ENCODE measurements at regions not wholly inside any gene's neighbourhood (a gene's known extent, or its start where the extent isn't known, plus 50 kb on each side); places are given as distances from the start of the nearest gene placed in this dataset.
"Not testable (repeated sequence)": the region's sequence is repeated elsewhere in the genome, so short reads cannot be mapped to it uniquely, and the experiment has no call there.

DNA sequence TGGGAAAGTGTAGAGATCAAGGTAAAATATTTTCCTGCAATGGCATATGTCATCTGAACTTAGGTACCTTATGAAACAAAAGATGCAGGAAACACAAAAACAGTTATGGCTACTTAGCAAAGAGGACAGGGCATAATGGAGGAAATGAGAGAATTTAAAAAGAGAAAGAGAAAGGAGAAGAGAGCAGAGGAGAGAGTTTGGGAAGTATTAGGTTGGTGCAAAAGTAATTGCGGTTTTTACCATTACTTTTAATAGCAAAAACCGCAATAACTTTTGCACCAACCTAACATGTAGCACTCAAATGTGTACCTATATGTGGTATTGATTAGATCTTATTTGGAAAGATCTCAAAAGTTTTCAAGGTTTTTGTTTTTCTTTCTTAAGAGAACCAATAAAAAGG is 160.1 kb upstream of the ACTBL2 start:
- DNase-seq, result no peak

DNA sequence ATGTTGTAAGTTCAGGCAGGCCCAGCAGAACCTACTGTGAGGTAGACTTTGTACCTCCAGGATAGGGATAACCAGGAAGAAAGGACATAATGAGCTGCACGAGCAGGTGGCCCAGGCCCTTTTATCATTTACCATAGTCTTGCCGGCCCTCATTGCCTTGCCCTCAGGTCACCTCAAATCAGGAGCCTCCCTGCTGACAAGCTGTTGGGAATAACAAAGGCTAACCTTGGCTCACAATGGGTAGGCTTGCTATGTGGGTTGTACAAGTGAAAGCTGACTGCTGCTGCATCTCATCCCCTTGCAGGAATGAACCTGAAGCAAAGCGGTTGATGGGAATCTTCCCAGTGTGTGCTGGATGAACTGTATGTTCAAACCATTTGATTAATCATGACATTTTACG is 159.5 kb upstream of the ACTBL2 start:
- DNase-seq, result no peak

DNA sequence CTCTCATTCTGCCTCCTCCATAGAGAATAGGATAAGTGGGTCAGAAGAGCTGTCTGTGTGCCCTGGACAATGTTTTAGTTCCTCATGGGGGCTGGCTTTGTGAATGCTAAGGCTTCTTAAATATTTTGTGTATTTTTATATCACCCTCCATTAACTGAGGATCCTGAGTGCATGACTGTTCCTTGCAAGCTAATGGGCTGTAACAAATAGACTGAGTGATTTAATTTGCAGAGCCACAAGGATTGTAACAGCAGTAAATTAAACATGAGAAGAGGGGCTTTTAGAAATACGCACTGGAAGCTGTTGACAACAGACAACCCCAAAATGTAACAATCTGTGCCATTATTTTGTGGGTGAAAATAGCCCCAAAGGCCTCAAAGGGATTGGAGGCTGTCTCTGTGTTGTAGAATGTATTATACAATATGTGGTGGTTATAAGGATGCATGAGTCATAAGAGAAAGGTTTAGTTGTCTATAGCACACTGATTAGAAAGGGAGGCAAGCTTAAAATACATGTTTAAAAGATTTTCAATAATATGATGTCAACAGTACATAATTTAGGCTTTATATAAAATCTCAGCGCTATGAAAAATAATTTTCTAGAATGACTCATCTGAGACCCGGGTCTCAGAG is 152.7 kb upstream of the ACTBL2 start:
- no peak for DNase-seq

DNA sequence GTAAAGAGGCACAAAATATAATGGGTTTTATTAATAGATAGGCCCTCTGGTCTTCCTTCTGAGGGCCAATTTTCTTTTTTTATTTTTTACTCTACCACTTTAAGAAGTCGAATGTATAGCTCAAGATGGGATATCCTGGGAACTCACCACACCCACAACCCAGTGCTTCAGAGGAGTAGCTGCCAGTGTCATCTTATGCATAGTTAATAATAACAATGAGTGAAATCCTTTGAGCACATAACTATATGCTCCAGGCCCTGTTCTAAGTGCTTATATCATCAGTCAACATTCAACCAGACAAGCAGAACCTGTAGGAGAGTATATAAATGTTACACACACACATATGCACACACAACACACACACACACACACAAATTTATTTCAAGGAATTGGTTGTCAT is 150.3 kb upstream of the ACTBL2 start:
- no peak for DNase-seq

DNA sequence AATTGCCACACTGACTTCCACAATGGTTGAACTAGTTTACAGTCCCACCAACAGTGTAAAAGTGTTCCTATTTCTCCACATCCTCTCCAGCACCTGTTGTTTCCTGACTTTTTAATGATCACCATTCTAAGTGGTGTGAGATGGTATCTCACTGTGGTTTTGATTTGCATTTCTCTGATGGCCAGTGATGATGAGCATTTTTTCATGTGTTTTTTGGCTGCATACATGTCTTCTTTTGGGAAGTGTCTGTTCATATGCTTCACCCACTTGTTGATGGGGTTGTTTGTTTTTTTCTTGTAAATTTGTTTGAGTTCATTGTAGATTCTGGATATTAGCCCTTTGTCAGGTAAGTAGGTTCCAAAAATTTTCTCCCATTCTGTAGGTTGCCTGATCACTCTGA is 148.5 kb upstream of the ACTBL2 start:
- not testable (repeated sequence) for DNase-seq

DNA sequence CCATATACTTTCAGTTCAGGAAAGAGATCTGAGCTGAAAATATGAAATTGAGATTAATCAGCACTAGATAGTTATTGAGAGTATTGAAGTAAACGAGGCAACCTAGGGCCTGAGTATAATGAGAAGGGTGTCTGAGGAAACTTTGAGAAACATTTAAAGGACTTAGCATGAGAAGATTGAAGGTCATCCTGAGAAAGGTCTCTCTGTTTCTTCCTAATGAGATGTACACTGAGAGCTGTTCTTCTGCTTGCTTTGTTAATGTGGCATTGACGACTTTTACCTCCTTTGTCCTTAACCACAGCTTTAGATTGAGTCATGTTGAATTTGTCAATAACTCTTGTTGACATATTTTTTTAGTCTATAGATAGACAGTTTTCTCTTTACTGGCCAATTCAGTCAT is 145.1 kb upstream of the ACTBL2 start:
- no peak for DNase-seq

DNA sequence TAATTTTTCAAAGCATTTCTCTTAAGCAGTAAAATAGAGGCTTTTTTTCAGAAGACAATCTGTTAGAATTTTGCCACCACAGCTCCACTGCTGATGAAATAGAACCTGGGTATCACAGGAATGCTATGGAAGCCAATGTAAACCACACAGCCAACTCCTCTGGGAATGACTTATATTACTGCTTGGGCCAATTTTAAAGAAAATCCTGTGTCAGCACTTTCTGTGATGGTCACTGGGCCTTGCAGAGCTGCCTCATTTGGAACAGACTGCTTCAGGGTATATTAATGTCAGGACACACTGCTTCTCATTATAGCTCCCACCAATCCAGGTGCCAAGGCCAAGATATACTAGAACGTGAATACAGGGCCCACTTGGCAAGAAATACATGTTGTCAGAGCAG is 144.1 kb upstream of the ACTBL2 start:
- DNase-seq, result no peak

DNA sequence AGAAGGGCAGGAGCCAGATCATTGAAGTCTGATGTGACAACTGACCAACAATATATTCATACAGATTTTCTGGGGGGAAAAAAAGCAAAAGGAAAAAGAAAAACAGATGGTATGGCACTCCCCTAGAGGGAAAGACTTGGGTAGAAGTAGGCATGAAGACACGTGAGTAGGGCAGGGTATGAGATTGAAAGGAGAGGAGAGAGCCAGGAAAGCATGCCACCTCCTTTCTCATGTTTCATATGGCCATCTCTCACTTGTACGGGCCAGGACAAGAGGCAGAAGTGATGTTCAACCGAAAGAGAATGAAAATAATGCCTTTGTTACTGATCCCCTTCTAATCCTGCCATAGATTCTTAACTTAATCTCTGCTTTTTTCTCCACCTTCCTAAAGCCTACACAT is 139.0 kb upstream of the ACTBL2 start:
- DNase-seq, result no peak

DNA sequence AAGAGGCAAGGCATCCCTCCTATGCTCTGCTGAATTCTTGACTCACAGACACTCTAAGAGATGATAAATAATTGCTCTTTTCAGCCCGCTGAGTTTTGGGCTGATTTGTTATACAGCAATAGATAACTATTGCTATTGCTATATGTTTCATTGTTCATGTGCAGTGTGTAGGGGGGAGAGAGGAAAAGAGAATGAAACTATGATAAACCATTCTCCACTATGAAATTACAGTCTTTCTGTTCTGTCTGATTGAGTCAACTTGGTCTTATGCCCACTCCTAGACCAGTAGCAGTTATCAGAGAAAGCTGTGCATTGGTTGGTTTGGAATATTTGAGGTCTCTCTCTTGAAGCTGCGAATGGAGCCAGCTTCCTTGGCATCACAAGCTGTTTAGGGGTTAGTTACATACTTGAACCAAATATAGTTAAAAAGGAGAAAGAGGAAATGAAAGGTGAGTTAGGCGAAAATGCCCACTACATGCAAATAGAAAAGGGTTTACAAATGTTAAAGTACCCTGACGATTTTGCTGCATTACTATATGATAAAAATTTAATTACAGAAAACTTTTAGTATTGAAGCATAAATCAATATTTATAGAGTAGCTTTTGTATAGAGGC is 136.3 kb upstream of the ACTBL2 start:
- DNase-seq, result no peak

DNA sequence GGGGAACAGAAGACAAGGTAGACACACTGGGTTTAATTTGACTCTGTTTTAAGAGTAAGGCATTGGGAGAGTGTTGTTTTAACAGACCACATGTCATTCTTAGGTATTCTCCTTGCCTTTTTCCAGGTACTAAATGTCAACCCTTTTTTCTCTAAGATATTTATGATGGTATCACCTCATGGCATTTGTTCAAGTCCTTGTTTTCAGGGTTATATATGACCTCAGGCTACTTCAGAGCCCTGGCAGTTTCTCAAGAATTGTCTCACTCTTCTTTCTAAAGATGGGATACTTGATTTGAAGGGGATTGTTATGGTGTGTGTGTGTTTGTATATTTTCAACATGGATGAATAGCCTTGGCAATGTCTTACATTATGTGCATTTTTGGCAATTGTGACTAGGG is 131.1 kb upstream of the ACTBL2 start:
- no peak for DNase-seq

DNA sequence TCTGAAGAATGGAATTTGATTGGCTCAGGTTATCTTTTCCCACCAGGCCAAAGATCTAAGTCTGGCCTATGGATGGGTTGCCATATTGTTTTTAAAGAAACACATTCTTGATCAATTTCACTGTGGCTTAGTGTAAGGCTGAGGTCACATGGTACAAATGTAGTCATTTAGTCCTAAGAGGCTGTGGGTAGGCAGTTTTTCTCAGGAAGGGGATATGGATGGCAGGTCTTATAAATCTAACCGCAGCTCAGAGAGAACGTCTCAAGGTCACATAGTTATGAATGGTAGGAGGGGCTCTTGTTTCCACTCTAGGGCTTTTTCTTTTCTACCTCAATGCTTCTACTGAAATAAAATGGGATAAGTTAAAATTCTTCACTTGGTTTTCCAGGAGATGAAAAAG is 128.6 kb upstream of the ACTBL2 start:
- no peak for DNase-seq

DNA sequence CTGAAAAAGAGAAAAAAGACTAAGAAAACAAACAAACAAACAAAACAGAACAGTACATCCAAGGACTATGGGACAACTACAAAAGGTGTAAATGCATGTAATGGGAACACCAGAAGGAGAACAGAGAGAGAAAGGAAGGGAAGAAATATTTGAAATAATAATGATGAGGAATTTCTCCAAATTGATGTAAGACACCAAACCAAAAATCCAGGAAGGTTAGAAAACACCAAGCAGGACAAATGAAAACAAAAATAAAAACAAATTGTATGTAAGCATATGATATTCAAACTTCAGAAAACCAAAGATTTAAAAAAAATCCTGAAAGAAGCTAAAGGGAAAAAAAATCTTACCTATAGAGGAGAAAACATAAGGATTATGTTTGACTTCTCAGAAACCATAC is 125.9 kb upstream of the ACTBL2 start:
- DNase-seq, result no peak

DNA sequence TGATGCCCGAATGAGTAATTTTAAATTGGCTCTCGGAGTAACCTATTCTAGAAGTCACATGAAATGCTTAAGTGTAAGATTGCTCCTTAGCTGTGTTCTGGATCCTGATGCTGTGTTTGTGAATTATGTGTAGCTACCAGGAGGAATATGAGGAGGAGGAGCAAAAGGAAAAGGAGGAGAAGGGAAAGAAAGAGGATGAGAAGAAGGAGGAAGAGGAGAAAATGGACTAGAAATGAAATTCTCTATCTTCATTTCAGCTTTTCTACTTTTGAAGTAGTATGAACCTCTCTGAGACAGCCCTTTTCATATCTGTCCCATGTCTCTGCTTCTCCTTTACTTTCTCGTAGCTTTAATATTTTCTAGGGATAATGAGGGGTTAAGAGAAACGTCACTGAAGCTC is 119.4 kb upstream of the ACTBL2 start:
- DNase-seq, result no peak

DNA sequence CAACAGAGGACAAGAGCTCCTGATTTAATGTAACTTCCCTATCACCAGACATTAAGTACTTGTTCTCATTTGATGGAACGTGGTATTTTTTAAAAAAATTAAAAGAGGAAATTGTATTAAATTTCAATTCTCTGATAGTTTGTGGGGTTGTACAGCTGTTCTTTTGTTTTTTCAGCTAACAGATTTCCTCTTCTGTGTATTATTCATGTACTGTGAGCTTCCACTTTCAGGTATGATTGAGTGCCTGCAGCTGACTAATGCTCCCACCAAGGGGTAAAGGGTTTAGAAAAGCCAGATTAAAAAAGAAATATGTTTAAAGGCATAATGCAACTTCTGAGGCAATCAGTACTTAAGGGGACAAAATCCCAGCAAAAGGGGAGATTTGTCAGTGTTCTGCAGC is 117.7 kb upstream of the ACTBL2 start:
- DNase-seq, result no peak

DNA sequence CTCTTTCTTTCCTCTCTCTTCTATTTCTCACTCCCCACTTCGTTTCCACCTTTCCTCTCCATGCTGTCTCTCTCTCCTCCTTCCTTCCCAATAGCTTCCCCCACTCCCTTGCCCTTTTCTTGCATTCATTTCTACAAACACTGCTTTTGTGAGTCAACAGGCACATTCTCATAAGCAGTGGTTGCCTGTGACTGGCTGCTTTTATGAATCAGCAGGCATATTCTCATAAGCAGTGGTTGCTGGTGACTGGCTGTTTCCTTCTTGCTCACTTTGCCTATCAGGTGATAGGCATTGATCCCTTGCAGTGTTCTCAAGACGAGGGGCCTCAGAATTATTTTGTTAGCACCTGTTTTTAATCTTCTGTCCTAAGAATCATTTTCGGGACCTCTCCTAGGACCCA is 116.1 kb upstream of the ACTBL2 start:
- DNase-seq, result no peak

DNA sequence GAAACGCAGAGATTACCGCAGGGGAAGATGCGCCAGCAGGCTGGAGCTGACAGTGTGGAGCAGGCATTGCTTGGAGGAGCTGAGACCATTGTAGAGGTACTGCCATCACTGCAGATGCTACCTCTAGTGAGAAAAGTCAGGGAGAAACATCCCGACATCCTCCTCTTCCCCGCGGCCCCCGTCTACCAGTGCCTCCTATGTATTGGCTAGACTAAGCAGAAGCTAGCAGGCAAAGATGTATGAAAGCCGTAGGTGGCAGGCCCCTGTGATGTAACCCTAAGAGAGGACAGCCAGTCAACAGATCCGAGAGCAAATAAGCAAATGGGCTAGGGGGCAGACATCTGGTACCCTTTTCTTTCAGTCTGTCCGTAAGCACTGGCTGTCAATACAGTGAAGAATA is 115.5 kb upstream of the ACTBL2 start:
- no peak for DNase-seq

DNA sequence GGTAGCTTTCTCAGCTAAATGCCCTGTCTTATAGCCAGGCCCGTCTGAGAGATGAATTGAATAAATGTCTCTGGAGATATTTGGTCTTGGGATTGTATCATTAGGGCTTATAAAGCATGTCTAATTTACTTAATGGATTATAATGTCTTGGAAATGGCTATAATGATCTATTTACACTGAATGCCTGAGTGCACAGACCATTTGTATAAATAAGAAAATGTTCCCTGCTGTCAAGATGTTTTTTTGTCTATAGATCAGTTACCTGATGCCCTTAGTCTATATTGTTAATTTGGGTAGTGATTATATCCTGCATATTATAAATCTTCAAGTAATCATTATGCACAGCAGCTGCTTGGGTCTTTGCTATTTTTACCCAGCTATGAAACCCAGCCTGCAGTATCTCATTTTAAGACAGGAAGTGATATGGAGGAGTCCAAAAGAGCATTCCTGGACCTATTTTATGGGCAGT is 112.9 kb upstream of the ACTBL2 start:
- DNase-seq, result no peak

DNA sequence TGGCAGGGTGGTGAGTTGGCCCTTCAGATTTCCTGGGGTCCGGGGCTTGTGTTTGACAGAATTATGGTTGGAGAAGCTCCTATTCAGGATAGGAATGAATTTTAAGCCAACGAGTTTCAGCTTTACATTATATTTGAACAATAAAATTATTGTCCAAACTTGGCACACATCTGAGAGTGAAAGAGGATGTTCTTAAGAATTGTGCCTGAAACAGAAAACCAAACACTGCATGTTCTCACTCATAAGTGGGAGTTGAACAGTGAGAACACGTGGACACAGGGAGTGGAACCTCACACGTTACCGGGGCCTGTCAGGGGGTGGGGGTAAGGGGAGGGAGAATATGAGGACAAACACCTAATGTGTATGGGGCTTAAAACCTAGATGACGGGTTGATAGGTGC is 111.8 kb upstream of the ACTBL2 start:
- no peak for DNase-seq

DNA sequence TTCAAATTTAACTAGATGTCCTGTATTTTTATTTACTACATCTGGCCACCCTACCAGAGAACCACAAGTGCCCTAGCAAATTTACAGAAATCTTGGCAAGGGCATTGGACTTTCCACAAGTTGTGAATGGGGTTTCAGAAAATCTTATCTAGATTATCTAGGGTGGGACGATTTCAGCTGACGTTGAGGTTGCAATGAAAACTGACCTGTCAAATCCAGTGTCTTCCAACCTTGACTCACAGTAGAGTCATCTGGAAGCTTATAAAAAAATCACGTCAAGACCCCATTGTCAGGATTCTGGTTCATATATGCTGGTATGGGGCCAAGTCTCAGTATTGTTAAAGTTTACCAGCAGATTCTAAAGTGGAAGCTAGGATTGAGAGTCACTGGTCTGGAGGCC is 109.6 kb upstream of the ACTBL2 start:
- DNase-seq, result no peak

DNA sequence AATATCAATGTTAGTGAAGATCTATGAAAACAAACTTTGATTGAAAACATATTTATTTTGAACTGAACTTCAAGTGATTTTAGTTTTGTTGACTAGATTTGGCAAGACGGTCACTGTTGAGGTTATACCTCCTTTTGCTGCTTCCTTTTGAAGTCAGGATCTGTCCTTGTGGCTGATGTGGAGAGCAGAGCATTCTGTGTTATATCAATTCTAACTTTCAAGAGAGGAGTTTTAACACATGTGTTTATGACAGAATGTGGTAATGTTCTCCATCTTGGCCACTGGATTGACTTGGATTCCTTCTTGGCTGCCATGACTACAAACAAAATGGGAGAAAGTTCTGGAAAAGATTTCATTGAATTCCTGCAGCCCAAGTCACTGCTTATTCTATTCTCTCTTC is 104.0 kb upstream of the ACTBL2 start:
- DNase-seq, result no peak

DNA sequence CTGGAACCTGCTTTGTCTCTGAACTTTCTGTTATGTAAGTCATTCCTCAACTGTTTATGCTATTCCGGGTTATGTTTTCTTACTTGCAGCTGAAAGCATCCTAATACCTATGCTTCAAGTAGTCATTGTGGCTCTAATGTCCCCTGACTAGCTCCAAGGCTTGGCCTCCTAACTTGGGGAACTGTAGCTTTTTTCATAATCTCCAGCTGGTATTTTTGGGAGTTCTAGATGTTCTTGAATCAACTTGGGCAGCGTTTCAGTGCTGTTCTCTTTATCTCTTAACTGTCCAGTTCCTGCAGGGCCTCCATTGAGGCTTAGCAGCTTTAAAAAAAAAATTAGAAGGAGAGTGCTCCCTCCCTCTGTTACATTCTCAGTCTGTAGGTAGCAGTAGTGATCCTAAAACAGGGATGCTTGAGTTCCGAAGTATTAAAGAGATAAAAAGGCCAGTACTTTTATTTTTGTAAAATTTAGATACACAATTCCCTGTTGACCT is 100.0 kb upstream of the ACTBL2 start:
- no peak for DNase-seq

DNA sequence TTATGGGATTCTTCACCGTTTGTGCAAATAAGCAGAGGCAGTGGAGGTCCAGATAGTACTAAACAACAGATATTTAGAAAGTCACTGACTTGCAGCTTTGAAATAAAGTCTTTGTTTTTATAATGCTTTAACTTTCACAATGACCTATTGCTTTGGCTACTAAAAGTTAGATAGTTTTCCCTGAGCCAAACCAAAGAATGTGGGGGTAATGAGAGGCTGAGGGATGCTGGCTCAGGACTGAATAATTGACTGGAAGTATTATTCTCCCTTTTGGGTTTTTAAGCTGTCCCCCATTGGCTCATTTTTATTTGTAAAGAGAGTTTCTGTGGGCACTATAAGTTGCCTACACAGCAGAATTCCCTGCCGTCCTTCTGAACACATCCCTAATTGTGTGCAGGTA is 99.2 kb upstream of the ACTBL2 start:
- DNase-seq, result no peak

DNA sequence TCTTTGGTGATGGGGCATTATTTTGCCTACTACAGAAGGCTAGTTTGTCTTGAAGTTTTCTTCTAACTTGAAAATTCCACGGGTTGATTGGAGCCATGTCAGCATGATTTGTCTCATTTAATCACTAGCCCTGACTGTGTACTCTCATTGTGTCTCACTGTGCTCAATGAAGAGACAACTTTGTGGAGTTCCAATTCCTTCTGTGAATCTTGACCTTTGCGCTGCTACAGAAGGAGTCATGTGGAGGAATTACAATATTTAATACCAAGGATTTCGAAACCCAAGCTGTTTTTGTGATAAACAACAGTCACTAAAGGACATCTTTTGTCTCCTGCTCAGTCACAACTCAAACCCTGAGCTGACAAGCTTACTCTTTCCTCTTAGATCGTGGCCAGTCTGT is 98.6 kb upstream of the ACTBL2 start:
- DNase-seq, result no peak

DNA sequence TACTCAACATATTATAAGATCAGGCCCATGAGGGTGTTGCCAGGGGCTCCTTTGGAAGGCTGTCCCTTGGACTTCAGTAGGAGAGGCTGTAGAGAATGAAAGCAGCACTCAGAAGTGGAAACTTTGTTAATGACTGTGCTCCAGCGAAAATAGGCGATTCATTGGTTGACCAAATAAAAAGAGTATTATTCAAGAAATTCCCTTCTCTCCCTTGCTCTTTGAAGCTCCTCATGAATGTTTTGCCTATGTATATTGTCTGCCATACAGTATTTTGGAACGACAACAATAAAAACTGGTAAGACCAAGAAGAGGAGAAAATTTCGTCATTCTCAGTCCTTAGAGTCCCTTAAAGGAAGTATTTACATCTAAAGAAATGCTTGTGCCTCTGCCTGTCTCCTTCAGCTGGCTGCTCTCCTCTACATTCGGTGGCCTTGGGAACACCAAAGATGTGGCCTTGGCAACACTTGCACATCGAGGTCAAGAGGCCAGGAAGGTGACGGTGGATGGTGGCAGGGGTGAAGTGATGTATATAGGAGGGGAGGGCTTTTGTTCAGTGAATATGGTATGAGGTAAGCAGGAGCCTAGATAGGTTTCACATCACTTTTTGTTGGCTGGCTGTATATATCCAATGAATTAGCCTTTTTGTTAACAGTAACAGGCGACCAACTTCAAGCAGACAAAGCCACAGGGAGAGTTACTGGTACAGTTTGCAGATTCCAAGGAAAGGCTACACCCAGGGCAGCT is 95.0 kb upstream of the ACTBL2 start:
- DNase-seq, result no peak

All from NCI-H187 treated with DMSO at 0.1 percent for 48 hours (cell line).